Endodermal cell (in vitro differentiated cells): ENCODE measurements at regions not wholly inside any gene's neighbourhood (a gene's known extent, or its start where the extent isn't known, plus 50 kb on each side); places are given as distances from the start of the nearest gene placed in this dataset.

Experiments
- DNase-seq: peaks from one replicate; pipeline ENCODE4 v3.0.0-alpha.2; 2017
- H3K27ac ChIP-seq: 2 replicates; pipeline ENCODE4 v1.5.1; 2013; ENCODE audit warnings: mild to moderate bottlenecking, low read depth, low read length, moderate library complexity
- H3K27me3 ChIP-seq: 2 replicates; pipeline ENCODE4 v1.6.1; 2013; ENCODE audit warnings: mild to moderate bottlenecking, low read length, moderate library complexity; ENCODE audit not compliant: insufficient read depth, control insufficient read depth, poor library complexity, severe bottlenecking
- H3K36me3 ChIP-seq: 2 replicates; pipeline ENCODE4 v1.7.0; 2013; ENCODE audit warnings: mild to moderate bottlenecking, low read length, moderate library complexity; ENCODE audit not compliant: control insufficient read depth, insufficient read depth
- H3K4me1 ChIP-seq: one replicate; pipeline ENCODE4 v1.7.0; 2013; ENCODE audit warnings: low read length; ENCODE audit not compliant: control insufficient read depth, insufficient read depth
- H3K4me3 ChIP-seq: 2 replicates; pipeline ENCODE4 v1.5.1; 2013; ENCODE audit warnings: mild to moderate bottlenecking, low read length, moderate library complexity
- H3K9ac ChIP-seq: 2 replicates; pipeline ENCODE4 v1.6.1; 2013; ENCODE audit warnings: mild to moderate bottlenecking, low read length, moderate library complexity; ENCODE audit not compliant: poor library complexity, severe bottlenecking; ENCODE audit errors: extremely low read depth
- H3K9me3 ChIP-seq: 2 replicates; pipeline ENCODE4 v1.6.1; 2013; ENCODE audit warnings: mild to moderate bottlenecking, low read length, moderate library complexity; ENCODE audit not compliant: control insufficient read depth
- H3K27ac Mint-ChIP-seq: 2 replicates; pipeline ENCODE4 v1.8.0; 2020; ENCODE audit warnings: mixed read lengths
- H3K27me3 Mint-ChIP-seq: 2 replicates; pipeline ENCODE4 v1.8.0; 2021; ENCODE audit warnings: mild to moderate bottlenecking, mixed read lengths; ENCODE audit not compliant: insufficient read depth
- H3K36me3 Mint-ChIP-seq: 2 replicates; pipeline ENCODE4 v1.8.0; 2020; ENCODE audit warnings: low read depth, mixed read lengths
- H3K4me1 Mint-ChIP-seq: 2 replicates; pipeline ENCODE4 v1.8.0; 2020; ENCODE audit warnings: mixed read lengths
- H3K4me3 Mint-ChIP-seq: 2 replicates; pipeline ENCODE4 v1.8.0; 2020; ENCODE audit warnings: mild to moderate bottlenecking, moderate library complexity, mixed read lengths
- H3K9me3 Mint-ChIP-seq: 2 replicates; pipeline ENCODE4 v1.8.0; 2020; ENCODE audit warnings: mild to moderate bottlenecking, mixed read lengths
- WGBS, 2 experiments: methylation state at CpG; one replicate each; pipeline versions ENCODE4 v1.1.5 to v1.1.7; 2013; ENCODE audit warnings: missing lambda C conversion rate in 2 of 2, mixed read lengths in 1 of 2; ENCODE audit not compliant: insufficient coverage in 1 of 2, insufficient read length in 1 of 2; 5-methylcytosine and 5-hydroxymethylcytosine counted together
- TF ChIP-seq, protein P1 (sequence below): fragments of 200-600 bp; sonication (generic); conservative IDR thresholded peaks from 2 replicates; pipeline ENCODE4 v1.5.0; 2021; ENCODE audit warnings: antibody characterized with exemption, mild to moderate bottlenecking

DNA sequence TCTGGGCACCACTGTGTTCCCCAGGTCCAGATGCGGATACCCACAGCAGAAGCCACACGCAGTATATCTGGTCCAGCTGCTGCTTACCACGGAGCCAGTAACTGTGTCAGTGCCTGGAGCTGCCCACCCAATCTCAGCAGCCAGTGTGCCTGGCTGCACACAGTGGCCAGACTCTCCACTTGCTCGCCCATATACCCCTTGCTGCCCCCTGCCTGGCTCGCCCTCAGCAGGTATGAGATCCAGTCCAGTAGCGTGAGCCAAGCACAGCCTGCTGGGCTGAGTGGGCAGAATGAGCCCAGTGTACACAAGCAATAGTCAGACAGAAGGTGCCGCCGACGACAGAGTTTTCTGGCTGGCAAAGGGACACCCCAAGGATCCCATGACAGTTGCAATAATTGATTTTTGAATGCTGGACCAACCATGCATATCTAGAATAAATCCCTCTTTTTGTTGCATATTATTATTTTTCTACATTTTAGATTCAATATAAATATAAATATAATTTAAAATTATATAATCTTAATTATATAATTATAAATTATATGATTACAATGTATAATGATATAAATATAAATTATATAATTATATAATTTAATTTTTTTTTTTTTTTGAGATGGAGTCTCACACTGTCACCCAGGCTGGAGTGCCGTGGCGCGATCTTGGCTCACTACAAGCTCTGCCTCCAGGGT is 918.8 kb upstream of the MIR17HG start:
- no peak overlapping the region for H3K27ac Mint-ChIP-seq

DNA sequence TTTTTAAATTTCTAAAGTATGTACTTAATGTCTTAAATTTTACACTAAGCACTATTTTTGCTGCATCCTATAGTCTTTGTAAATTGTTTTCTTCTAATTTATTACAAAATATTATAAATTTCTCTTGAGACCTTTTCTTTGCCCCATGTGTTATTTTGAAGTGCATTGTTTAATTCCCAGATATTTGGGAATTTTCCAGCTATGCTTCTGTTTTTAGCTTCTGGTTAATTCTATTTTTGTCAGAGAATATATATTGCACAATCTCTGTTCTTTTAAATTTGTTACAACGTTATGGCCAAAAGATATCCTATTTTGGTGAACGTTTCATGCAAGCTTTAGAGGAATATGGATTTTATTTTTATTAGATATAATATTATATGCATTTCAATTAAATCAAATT is 917.4 kb upstream of the MIR17HG start:
- Mint-ChIP-seq H3K4me3 (no peak overlapping the region), H3K36me3 (no peaks in the 10 kb centered on the region), H3K27me3 (no peaks in the 10 kb centered on the region), H3K4me1 (peaks cover 2% of the 10 kb centered on the region), H3K9me3 (no peaks in the 10 kb centered on the region), H3K27ac (no peak overlapping the region)
- no peak overlapping the region for H3K4me3 ChIP-seq
- H3K9me3 ChIP-seq: no peaks in the 10 kb centered on the region
- H3K9ac ChIP-seq: no peak overlapping the region
- no CpG with 5 or more reads among the region's 2 CpGs for WGBS, 2 experiments
- H3K4me1 ChIP-seq: no peaks in the 10 kb centered on the region
- no peak overlapping the region for H3K27ac ChIP-seq
- H3K36me3 ChIP-seq: no peaks in the 10 kb centered on the region
- no peaks in the 10 kb centered on the region for H3K27me3 ChIP-seq
- no peak for DNase-seq
- TF ChIP-seq, protein P1, sequence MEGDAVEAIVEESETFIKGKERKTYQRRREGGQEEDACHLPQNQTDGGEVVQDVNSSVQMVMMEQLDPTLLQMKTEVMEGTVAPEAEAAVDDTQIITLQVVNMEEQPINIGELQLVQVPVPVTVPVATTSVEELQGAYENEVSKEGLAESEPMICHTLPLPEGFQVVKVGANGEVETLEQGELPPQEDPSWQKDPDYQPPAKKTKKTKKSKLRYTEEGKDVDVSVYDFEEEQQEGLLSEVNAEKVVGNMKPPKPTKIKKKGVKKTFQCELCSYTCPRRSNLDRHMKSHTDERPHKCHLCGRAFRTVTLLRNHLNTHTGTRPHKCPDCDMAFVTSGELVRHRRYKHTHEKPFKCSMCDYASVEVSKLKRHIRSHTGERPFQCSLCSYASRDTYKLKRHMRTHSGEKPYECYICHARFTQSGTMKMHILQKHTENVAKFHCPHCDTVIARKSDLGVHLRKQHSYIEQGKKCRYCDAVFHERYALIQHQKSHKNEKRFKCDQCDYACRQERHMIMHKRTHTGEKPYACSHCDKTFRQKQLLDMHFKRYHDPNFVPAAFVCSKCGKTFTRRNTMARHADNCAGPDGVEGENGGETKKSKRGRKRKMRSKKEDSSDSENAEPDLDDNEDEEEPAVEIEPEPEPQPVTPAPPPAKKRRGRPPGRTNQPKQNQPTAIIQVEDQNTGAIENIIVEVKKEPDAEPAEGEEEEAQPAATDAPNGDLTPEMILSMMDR: no peak

More for the DNA sequence above, 918.8 kb upstream of the MIR17HG start:
- H3K27ac ChIP-seq: no peak overlapping the region
- H3K36me3 ChIP-seq: no peaks in the 10 kb centered on the region
- Mint-ChIP-seq H3K4me3 (no peak overlapping the region), H3K27me3 (no peaks in the 10 kb centered on the region), H3K36me3 (no peaks in the 10 kb centered on the region), H3K9me3 (no peaks in the 10 kb centered on the region), H3K4me1 (peaks cover 2% of the 10 kb centered on the region)
- H3K4me1 ChIP-seq: no peaks in the 10 kb centered on the region
- WGBS, 2 experiments: 91 to 96% methylated on average over 8 to 11 of the region's 12 CpGs
- no peaks in the 10 kb centered on the region for H3K9me3 ChIP-seq
- H3K27me3 ChIP-seq: no peaks in the 10 kb centered on the region
- TF ChIP-seq, protein P1: no peak
- no peak overlapping the region for H3K9ac ChIP-seq
- no peak for DNase-seq
- no peak overlapping the region for H3K4me3 ChIP-seq

DNA sequence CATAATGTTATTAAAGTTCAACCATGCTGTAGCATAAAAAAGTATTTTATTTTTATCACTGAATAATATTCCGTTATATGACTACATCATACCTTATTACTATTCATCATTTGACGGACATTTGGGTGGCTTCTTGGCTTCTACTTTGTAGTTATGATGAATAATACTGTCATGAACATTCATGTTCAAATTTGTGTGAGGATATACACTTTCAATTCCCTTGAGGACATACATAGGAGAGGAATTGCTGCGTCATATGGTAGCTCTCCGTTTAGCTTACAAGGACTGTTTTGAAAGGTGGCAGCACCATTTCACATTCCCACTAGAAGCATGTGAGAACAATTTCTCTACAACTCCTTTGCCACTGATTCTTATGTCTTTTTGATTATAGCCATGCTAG is 910.8 kb upstream of the MIR17HG start:
- Mint-ChIP-seq H3K27me3 (no peaks in the 10 kb centered on the region), H3K4me1 (peaks cover 10% of the 10 kb centered on the region), H3K36me3 (no peaks in the 10 kb centered on the region), H3K4me3 (no peak overlapping the region), H3K9me3 (no peaks in the 10 kb centered on the region), H3K27ac (no peak overlapping the region)
- WGBS, 2 experiments: 90 to 100% methylated on average over 1 to 3 of the region's 4 CpGs
- Histone ChIP-seq H3K27ac (no peak overlapping the region), H3K4me3 (no peak overlapping the region), H3K4me1 (no peaks in the 10 kb centered on the region), H3K9ac (no peak overlapping the region), H3K27me3 (no peaks in the 10 kb centered on the region), H3K9me3 (no peaks in the 10 kb centered on the region), H3K36me3 (no peaks in the 10 kb centered on the region)
- TF ChIP-seq, protein P1: no peak
- no peak for DNase-seq
